K562 (cell line): ENCODE measurements at regions not wholly inside any gene's neighbourhood (a gene's known extent, or its start where the extent isn't known, plus 50 kb on each side); places are given as distances from the start of the nearest gene placed in this dataset.

Experiments
- ATAC-seq: fragments of 200-7000 bp; cut with Tn5 transposase; 3 replicates; pipeline ENCODE4 v1.9.1; 2020; ENCODE audit warnings: moderate library complexity
- BruUV-seq: library from RNA; stranded (reverse); fragments of 400-500 nt; replicated peaks from 2 replicates; lab custom pipeline; 2021; lab: Mats Ljungman, UMichigan
- CTCF ChIA-PET: fragments of 300-600 bp; formaldehyde crosslinking; extraction: SDS; loops from one replicate; lab custom pipeline; 2021; ENCODE audit warnings: low intra/inter-chr PET ratio; lab: Yijun Ruan, JAX
- POLR2A ChIA-PET: fragments of 300-600, 350-650 bp; sonication (Branson Sonifier 250); formaldehyde crosslinking; extraction: SDS; loops from one replicate; lab custom pipeline; 2021; ENCODE audit warnings: antibody characterized with exemption, inconsistent platforms; lab: Yijun Ruan, JAX
- DNase-seq, 4 experiments: peaks; one replicate each; pipeline versions ENCODE4 v3.0.0 to v3.0.0-alpha.2; 2011 to 2018; ENCODE audit warnings: low spot score in 3 of 4, mixed read lengths in 3 of 4; ENCODE audit errors: extremely low read depth in 1 of 4
- FAIRE-seq: peaks from 2 replicates; lab custom pipeline; 2011; peaks lifted over from hg19 to GRCh38; lab: Jason Lieb, UNC
- H2AFZ ChIP-seq: 2 replicates; pipeline ENCODE4 v1.6.0; 2011; ENCODE audit warnings: low read depth, low read length, control low read depth, inconsistent platforms
- H3K27ac ChIP-seq: fragments of 200-600 bp; 3 replicates; pipeline ENCODE4 v1.8.0; 2011; ENCODE audit warnings: low read depth, mild to moderate bottlenecking, control low read depth, inconsistent platforms, low read length, moderate library complexity, mixed read lengths; ENCODE audit errors: extremely low read depth
- H3K27me3 ChIP-seq, 2 experiments: fragments of 300-600 bp in 1 of 2; 2 replicates in 1 of 2; 3 replicates in 1 of 2; pipeline versions ENCODE4 v1.6.0 to v1.8.0; 2011; ENCODE audit warnings: inconsistent platforms in 2 of 2, low read length in 2 of 2, mild to moderate bottlenecking in 1 of 2, mixed read lengths in 1 of 2, moderate library complexity in 1 of 2; ENCODE audit not compliant: control insufficient read depth in 2 of 2, insufficient read depth in 2 of 2
- H3K36me3 ChIP-seq: fragments of 300-600 bp; 3 replicates; pipeline ENCODE4 v1.8.0; 2011; ENCODE audit warnings: mild to moderate bottlenecking, low read length, inconsistent platforms; ENCODE audit not compliant: control insufficient read depth, insufficient read depth
- H3K4me1 ChIP-seq, 2 experiments: fragments of 200-600 bp in 1 of 2; replicated peaks in 1 of 2; 2 replicates in 1 of 2; 3 replicates in 1 of 2; pipeline versions ENCODE4 v1.5.1 to v1.8.0; 2011; ENCODE audit warnings: inconsistent platforms in 2 of 2, low read length in 2 of 2, mild to moderate bottlenecking in 1 of 2, mixed read lengths in 1 of 2, moderate library complexity in 1 of 2; ENCODE audit not compliant: control insufficient read depth in 2 of 2, insufficient read depth in 2 of 2
- H3K4me2 ChIP-seq: 2 replicates; pipeline ENCODE4 v1.6.1; 2011; ENCODE audit warnings: low read length, control low read depth, inconsistent platforms, mixed read lengths; ENCODE audit not compliant: insufficient read depth
- H3K4me3 ChIP-seq: fragments of 200-600 bp; sonication (generic), shearing (Covaris generic); 2 replicates; pipeline ENCODE4 v1.5.1; 2016; ENCODE audit warnings: control low read depth, inconsistent platforms
- H3K79me2 ChIP-seq: fragments of 200-600 bp; 3 replicates; pipeline ENCODE4 v1.8.0; 2011; ENCODE audit warnings: low read length, inconsistent platforms; ENCODE audit not compliant: control insufficient read depth, insufficient read depth
- H3K9ac ChIP-seq, 2 experiments: 2 replicates each; pipeline versions ENCODE4 v1.6.0 to v1.6.1; 2011; ENCODE audit warnings: low read depth in 2 of 2, low read length in 2 of 2, control low read depth in 1 of 2, inconsistent platforms in 1 of 2, mild to moderate bottlenecking in 1 of 2, mixed read lengths in 1 of 2; ENCODE audit not compliant: insufficient read depth in 1 of 2
- H3K9me1 ChIP-seq: one replicate; pipeline ENCODE4 v1.6.0; 2011; ENCODE audit warnings: inconsistent platforms, mild to moderate bottlenecking, low read length, moderate library complexity; ENCODE audit not compliant: control insufficient read depth, insufficient read depth
- H3K9me3 ChIP-seq: replicated peaks from 2 replicates; pipeline ENCODE4 v1.5.1; 2011; ENCODE audit warnings: low read depth, low read length, inconsistent platforms; ENCODE audit not compliant: control insufficient read depth, insufficient read depth
- H4K20me1 ChIP-seq: replicated peaks from 2 replicates; pipeline ENCODE4 v1.6.1; 2011; ENCODE audit warnings: low read length, inconsistent platforms, mixed read lengths; ENCODE audit not compliant: control insufficient read depth, insufficient read depth
- CHD2 ChIP-seq: IDR thresholded peaks from 2 replicates; pipeline ENCODE4 v1.6.1; 2011; ENCODE audit warnings: low read depth, low read length
- CREBBP ChIP-seq: IDR thresholded peaks from one replicate; pipeline ENCODE4 v1.6.1; 2012; ENCODE audit warnings: low read depth, mild to moderate bottlenecking, control low read depth, inconsistent platforms, low read length
- E2F3 ChIP-seq: fragments of 250-450 bp; sonication (Bioruptor Pico); IDR thresholded peaks from 2 replicates; pipeline ENCODE4 v1.4.0; 2020; ENCODE audit warnings: mild to moderate bottlenecking
- ERF ChIP-seq: fragments of 450-650 bp; formaldehyde crosslinking; IDR thresholded peaks from 2 replicates; pipeline ENCODE4 v1.4.0; 2020; ENCODE audit warnings: mild to moderate bottlenecking, mixed read lengths
- NR1H2 ChIP-seq: sonication (generic); formaldehyde crosslinking; IDR thresholded peaks from 2 replicates; pipeline ENCODE4 v1.4.0; 2020; ENCODE audit warnings: mild to moderate bottlenecking, missing genetic modification reagents
- RB1 ChIP-seq: fragments of 450-650 bp; IDR thresholded peaks from 2 replicates; pipeline ENCODE4 v1.6.1; 2017; ENCODE audit warnings: low read depth, mild to moderate bottlenecking
- SPI1 ChIP-seq: IDR thresholded peaks from 2 replicates; pipeline ENCODE4 v1.6.1; 2011; ENCODE audit warnings: low read depth, low read length, control low read depth, borderline replicate concordance
- TAF7 ChIP-seq: fragments of 450-650 bp; IDR thresholded peaks from 2 replicates; pipeline ENCODE4 v1.6.1; 2016; ENCODE audit warnings: missing genetic modification characterization, missing compliant biosample characterization
- ZNF41 ChIP-seq: fragments of 250-450 bp; sonication (Bioruptor Pico); conservative IDR thresholded peaks from 2 replicates; pipeline ENCODE4 v1.4.0; 2020; ENCODE audit warnings: mild to moderate bottlenecking
- ZNF444 ChIP-seq: fragments of 250-450 bp; sonication (Bioruptor Pico); IDR thresholded peaks from 2 replicates; pipeline ENCODE4 v1.4.0; 2020; ENCODE audit warnings: mild to moderate bottlenecking, moderate library complexity
- ZNF644 ChIP-seq: fragments of 200-800 bp; sonication (Bioruptor generic); IDR thresholded peaks from 2 replicates; pipeline ENCODE4 v1.6.1; 2016; ENCODE audit warnings: low read depth, missing genetic modification characterization, missing compliant biosample characterization
- WGBS: fragments of 100-300 bp; shearing (Covaris generic); methylation state at CpG from one replicate; pipeline ENCODE4 v1.1.6; 2016; ENCODE audit warnings: low coverage, mixed read lengths; ENCODE audit not compliant: insufficient coverage; ENCODE audit errors: missing lambda C conversion rate; 5-methylcytosine and 5-hydroxymethylcytosine counted together
- in situ Hi-C: fragments of 300-500 bp; cut with MboI; formaldehyde crosslinking; loops from 4 replicates; pipeline ENCODE4 v1.15.0; 2018; ENCODE audit warnings: inconsistent platforms, mixed read lengths
- intact Hi-C: fragments of 100-400 bp; cut with micrococcal nuclease; formaldehyde crosslinking; loops from 2 replicates; pipeline ENCODE4 v1.14.2; 2022
- TF ChIP-seq, protein P1 (sequence below): fragments of 250-450 bp; sonication (Bioruptor Pico); IDR thresholded peaks from 2 replicates; pipeline ENCODE4 v1.8.0; 2022; ENCODE audit warnings: inconsistent platforms
- TF ChIP-seq, protein P2 (sequence below): fragments of 450-650 bp; IDR thresholded peaks from 2 replicates; pipeline ENCODE4 v1.7.1; 2018; ENCODE audit warnings: mild to moderate bottlenecking, low read depth; ENCODE audit not compliant: partially characterized antibody
- TF ChIP-seq, protein P3 (sequence below): conservative IDR thresholded peaks from 2 replicates; pipeline ENCODE4 v1.6.1; 2011; ENCODE audit warnings: low read depth, mild to moderate bottlenecking, low read length; ENCODE audit not compliant: control insufficient read depth
- TF ChIP-seq, protein P4 (sequence below): fragments of 450-650 bp; IDR thresholded peaks from 2 replicates; pipeline ENCODE4 v1.6.1; 2017; ENCODE audit warnings: antibody characterized with exemption, mild to moderate bottlenecking

DNA sequence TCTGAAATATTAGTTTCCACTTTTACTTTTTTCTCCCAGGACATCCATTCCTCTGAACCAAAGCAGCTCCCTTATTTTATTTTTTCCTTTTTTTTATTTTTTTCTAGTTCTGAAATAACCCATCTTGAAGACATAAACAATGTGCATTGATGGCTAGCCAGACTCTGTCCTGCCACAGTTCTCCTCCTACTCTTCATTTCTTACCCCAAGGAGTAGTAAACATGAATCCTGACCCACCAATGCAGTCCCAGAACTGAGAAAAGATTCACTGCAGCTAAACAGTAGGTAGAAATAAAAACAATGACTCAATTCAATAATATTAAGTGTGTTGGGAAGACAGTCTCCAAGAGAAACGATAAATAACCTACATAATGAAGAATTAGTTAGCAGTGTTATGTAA is 65.7 kb upstream of the NOVA1 start:
- no peaks in the 10 kb centered on the region for H3K36me3 ChIP-seq
- H3K4me2 ChIP-seq, result no peak overlapping the region
- no peaks in the 10 kb centered on the region for H3K9me3 ChIP-seq
- no peak for FAIRE-seq
- no peak overlapping the region for H3K4me3 ChIP-seq
- no peaks in the 10 kb centered on the region for H3K4me1 ChIP-seq
- intact Hi-C loops, result no loop called here
- H4K20me1 ChIP-seq, result no peaks in the 10 kb centered on the region
- no peaks in the 10 kb centered on the region for H3K9me1 ChIP-seq
- no peak overlapping the region for H3K9ac ChIP-seq
- no TSS peak for BruUV-seq
- CTCF ChIA-PET, result no interaction called here
- POLR2A ChIA-PET, result no interaction called here
- ATAC-seq, result no peak
- DNase-seq, result no peak
- no peaks in the 10 kb centered on the region for H3K27me3 ChIP-seq
- in situ Hi-C loops, result no loop called here
- no peaks in the 10 kb centered on the region for H3K79me2 ChIP-seq
- no peak overlapping the region for H2AFZ ChIP-seq
- no peak overlapping the region for H3K27ac ChIP-seq
- 0% methylated on average over 1 of the region's 1 CpG for WGBS
- TF ChIP-seq TAF7 (no peak), ZNF444 (CRISPR knock-in tag) (no peak), CHD2 (no peak), RB1 (no peak), CREBBP (no peak), SPI1 (no peak), NR1H2 (CRISPR knock-in tag) (no peak), ZNF41 (no peak), E2F3 (CRISPR knock-in tag) (no peak), ZNF644 (tag) (no peak), ERF (CRISPR knock-in tag) (no peak)
- TF ChIP-seq, protein P1, sequence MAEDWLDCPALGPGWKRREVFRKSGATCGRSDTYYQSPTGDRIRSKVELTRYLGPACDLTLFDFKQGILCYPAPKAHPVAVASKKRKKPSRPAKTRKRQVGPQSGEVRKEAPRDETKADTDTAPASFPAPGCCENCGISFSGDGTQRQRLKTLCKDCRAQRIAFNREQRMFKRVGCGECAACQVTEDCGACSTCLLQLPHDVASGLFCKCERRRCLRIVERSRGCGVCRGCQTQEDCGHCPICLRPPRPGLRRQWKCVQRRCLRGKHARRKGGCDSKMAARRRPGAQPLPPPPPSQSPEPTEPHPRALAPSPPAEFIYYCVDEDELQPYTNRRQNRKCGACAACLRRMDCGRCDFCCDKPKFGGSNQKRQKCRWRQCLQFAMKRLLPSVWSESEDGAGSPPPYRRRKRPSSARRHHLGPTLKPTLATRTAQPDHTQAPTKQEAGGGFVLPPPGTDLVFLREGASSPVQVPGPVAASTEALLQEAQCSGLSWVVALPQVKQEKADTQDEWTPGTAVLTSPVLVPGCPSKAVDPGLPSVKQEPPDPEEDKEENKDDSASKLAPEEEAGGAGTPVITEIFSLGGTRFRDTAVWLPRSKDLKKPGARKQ, result no peak
- TF ChIP-seq, protein P2, sequence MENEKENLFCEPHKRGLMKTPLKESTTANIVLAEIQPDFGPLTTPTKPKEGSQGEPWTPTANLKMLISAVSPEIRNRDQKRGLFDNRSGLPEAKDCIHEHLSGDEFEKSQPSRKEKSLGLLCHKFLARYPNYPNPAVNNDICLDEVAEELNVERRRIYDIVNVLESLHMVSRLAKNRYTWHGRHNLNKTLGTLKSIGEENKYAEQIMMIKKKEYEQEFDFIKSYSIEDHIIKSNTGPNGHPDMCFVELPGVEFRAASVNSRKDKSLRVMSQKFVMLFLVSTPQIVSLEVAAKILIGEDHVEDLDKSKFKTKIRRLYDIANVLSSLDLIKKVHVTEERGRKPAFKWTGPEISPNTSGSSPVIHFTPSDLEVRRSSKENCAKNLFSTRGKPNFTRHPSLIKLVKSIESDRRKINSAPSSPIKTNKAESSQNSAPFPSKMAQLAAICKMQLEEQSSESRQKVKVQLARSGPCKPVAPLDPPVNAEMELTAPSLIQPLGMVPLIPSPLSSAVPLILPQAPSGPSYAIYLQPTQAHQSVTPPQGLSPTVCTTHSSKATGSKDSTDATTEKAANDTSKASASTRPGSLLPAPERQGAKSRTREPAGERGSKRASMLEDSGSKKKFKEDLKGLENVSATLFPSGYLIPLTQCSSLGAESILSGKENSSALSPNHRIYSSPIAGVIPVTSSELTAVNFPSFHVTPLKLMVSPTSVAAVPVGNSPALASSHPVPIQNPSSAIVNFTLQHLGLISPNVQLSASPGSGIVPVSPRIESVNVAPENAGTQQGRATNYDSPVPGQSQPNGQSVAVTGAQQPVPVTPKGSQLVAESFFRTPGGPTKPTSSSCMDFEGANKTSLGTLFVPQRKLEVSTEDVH, result no peak
- TF ChIP-seq, protein P3, sequence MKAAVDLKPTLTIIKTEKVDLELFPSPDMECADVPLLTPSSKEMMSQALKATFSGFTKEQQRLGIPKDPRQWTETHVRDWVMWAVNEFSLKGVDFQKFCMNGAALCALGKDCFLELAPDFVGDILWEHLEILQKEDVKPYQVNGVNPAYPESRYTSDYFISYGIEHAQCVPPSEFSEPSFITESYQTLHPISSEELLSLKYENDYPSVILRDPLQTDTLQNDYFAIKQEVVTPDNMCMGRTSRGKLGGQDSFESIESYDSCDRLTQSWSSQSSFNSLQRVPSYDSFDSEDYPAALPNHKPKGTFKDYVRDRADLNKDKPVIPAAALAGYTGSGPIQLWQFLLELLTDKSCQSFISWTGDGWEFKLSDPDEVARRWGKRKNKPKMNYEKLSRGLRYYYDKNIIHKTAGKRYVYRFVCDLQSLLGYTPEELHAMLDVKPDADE, result no peak
- TF ChIP-seq, protein P4, sequence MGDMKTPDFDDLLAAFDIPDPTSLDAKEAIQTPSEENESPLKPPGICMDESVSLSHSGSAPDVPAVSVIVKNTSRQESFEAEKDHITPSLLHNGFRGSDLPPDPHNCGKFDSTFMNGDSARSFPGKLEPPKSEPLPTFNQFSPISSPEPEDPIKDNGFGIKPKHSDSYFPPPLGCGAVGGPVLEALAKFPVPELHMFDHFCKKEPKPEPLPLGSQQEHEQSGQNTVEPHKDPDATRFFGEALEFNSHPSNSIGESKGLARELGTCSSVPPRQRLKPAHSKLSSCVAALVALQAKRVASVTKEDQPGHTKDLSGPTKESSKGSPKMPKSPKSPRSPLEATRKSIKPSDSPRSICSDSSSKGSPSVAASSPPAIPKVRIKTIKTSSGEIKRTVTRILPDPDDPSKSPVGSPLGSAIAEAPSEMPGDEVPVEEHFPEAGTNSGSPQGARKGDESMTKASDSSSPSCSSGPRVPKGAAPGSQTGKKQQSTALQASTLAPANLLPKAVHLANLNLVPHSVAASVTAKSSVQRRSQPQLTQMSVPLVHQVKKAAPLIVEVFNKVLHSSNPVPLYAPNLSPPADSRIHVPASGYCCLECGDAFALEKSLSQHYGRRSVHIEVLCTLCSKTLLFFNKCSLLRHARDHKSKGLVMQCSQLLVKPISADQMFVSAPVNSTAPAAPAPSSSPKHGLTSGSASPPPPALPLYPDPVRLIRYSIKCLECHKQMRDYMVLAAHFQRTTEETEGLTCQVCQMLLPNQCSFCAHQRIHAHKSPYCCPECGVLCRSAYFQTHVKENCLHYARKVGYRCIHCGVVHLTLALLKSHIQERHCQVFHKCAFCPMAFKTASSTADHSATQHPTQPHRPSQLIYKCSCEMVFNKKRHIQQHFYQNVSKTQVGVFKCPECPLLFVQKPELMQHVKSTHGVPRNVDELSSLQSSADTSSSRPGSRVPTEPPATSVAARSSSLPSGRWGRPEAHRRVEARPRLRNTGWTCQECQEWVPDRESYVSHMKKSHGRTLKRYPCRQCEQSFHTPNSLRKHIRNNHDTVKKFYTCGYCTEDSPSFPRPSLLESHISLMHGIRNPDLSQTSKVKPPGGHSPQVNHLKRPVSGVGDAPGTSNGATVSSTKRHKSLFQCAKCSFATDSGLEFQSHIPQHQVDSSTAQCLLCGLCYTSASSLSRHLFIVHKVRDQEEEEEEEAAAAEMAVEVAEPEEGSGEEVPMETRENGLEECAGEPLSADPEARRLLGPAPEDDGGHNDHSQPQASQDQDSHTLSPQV, result no peak
